ENCODE measurements at regions not wholly inside any gene's neighbourhood (a gene's known extent, or its start where the extent isn't known, plus 50 kb on each side); places are given as distances from the start of the nearest gene placed in this dataset.

- H2BK15ac ChIP-seq (replicated peaks; ENCODE audit: low read depth) = no peak overlapping the region
- no peak overlapping the region for H3K4me3 ChIP-seq (ENCODE audit: low read length)
- no peak for DNase-seq
- H3K79me1 ChIP-seq (ENCODE audit: low read length) = no peaks in the 10 kb centered on the region
- no peak overlapping the region for H4K5ac ChIP-seq (ENCODE audit: low read length)
- H3K36me3 ChIP-seq (ENCODE audit: control insufficient read depth, insufficient read depth, low read length) = no peaks in the 10 kb centered on the region
- no peaks in the 10 kb centered on the region for H3K4me1 ChIP-seq (ENCODE audit: control insufficient read depth, low read depth, low read length)
- H2AK5ac ChIP-seq (ENCODE audit: low read length) = no peak overlapping the region
- H3K9ac ChIP-seq (ENCODE audit: low read length) = no peak overlapping the region
- no CpG with 5 or more reads among the region's 1 CpG for WGBS (ENCODE audit: extremely low coverage, insufficient coverage, low lambda C conversion rate)
- no peak overlapping the region for H2BK120ac ChIP-seq (ENCODE audit: low read depth, low read length)
- H3K18ac ChIP-seq (ENCODE audit: low read length) = no peak overlapping the region
- H3K27me3 ChIP-seq (ENCODE audit: insufficient read depth, low read length, poor library complexity) = no peaks in the 10 kb centered on the region
- H3K4me2 ChIP-seq (ENCODE audit: low read length) = no peak overlapping the region
- no peak overlapping the region for H4K8ac ChIP-seq (ENCODE audit: low read depth, low read length)
- H2BK5ac ChIP-seq (ENCODE audit: low read length) = no peak overlapping the region
- H3K4ac ChIP-seq (ENCODE audit: low read depth, low read length) = no peak overlapping the region
- H3K79me2 ChIP-seq (ENCODE audit: control insufficient read depth, insufficient read depth, low read length) = no peaks in the 10 kb centered on the region
- H3K27ac ChIP-seq (ENCODE audit: low read depth, low read length) = no peak overlapping the region
- H3K56ac ChIP-seq (ENCODE audit: low read length) = no peak overlapping the region
- no peak overlapping the region for H3K23ac ChIP-seq (ENCODE audit: low read length)
Observed at GRCh38 chr2:217183471-217183870, 323.6 kb upstream of the TNP1 start.

- Histone ChIP-seq H3K4ac (ENCODE audit: low read depth, low read length) (no peak overlapping the region), H3K36me3 (ENCODE audit: control insufficient read depth, insufficient read depth, low read length) (no peaks in the 10 kb centered on the region), H3K79me1 (ENCODE audit: low read length) (no peaks in the 10 kb centered on the region), H3K79me2 (ENCODE audit: control insufficient read depth, insufficient read depth, low read length) (no peaks in the 10 kb centered on the region), H2BK120ac (ENCODE audit: low read depth, low read length) (no peak overlapping the region), H4K8ac (ENCODE audit: low read depth, low read length) (no peak overlapping the region), H3K27ac (ENCODE audit: low read depth, low read length) (no peak overlapping the region), H3K4me1 (ENCODE audit: control insufficient read depth, low read depth, low read length) (no peaks in the 10 kb centered on the region), H3K27me3 (ENCODE audit: insufficient read depth, low read length, poor library complexity) (no peaks in the 10 kb centered on the region), H2AK5ac (ENCODE audit: low read length) (no peak overlapping the region), H3K4me2 (ENCODE audit: low read length) (no peak overlapping the region), H3K23ac (ENCODE audit: low read length) (no peak overlapping the region), H3K4me3 (ENCODE audit: low read length) (no peak overlapping the region), H2BK5ac (ENCODE audit: low read length) (no peak overlapping the region), H3K18ac (ENCODE audit: low read length) (no peak overlapping the region), H3K56ac (ENCODE audit: low read length) (no peak overlapping the region), H3K9ac (ENCODE audit: low read length) (no peak overlapping the region), H2BK15ac (replicated peaks; ENCODE audit: low read depth) (no peak overlapping the region), H4K5ac (ENCODE audit: low read length) (no peak overlapping the region)
- no peak for DNase-seq
- no CpG with 5 or more reads among the region's 3 CpGs for WGBS (ENCODE audit: extremely low coverage, insufficient coverage, low lambda C conversion rate)
Observed at GRCh38 chr2:217182926-217183325, 323.1 kb upstream of the TNP1 start.

- no peaks in the 10 kb centered on the region for H3K4me1 ChIP-seq (ENCODE audit: control insufficient read depth, low read depth, low read length)
- no peak overlapping the region for H3K27ac ChIP-seq (ENCODE audit: low read depth, low read length)
- no peak overlapping the region for H2AK5ac ChIP-seq (ENCODE audit: low read length)
- no peaks in the 10 kb centered on the region for H3K27me3 ChIP-seq (ENCODE audit: insufficient read depth, low read length, poor library complexity)
- no peak overlapping the region for H3K9ac ChIP-seq (ENCODE audit: low read length)
- H3K56ac ChIP-seq (ENCODE audit: low read length) = no peak overlapping the region
- no peak overlapping the region for H2BK5ac ChIP-seq (ENCODE audit: low read length)
- no peak for DNase-seq
- H2BK120ac ChIP-seq (ENCODE audit: low read depth, low read length) = no peak overlapping the region
- no peak overlapping the region for H4K5ac ChIP-seq (ENCODE audit: low read length)
- no peaks in the 10 kb centered on the region for H3K79me2 ChIP-seq (ENCODE audit: control insufficient read depth, insufficient read depth, low read length)
- no peaks in the 10 kb centered on the region for H3K79me1 ChIP-seq (ENCODE audit: low read length)
- no peak overlapping the region for H3K4me2 ChIP-seq (ENCODE audit: low read length)
- no peak overlapping the region for H3K4ac ChIP-seq (ENCODE audit: low read depth, low read length)
- H2BK15ac ChIP-seq (replicated peaks; ENCODE audit: low read depth) = no peak overlapping the region
- no peak overlapping the region for H3K23ac ChIP-seq (ENCODE audit: low read length)
- H3K18ac ChIP-seq (ENCODE audit: low read length) = no peak overlapping the region
- H3K4me3 ChIP-seq (ENCODE audit: low read length) = no peak overlapping the region
- no peak overlapping the region for H4K8ac ChIP-seq (ENCODE audit: low read depth, low read length)
- H3K36me3 ChIP-seq (ENCODE audit: control insufficient read depth, insufficient read depth, low read length) = no peaks in the 10 kb centered on the region
Observed at GRCh38 chr2:217181512-217181911, 321.6 kb upstream of the TNP1 start.

- Histone ChIP-seq H2BK15ac (replicated peaks; ENCODE audit: low read depth) (no peak overlapping the region), H3K9ac (ENCODE audit: low read length) (no peak overlapping the region), H3K36me3 (ENCODE audit: control insufficient read depth, insufficient read depth, low read length) (no peaks in the 10 kb centered on the region), H4K5ac (ENCODE audit: low read length) (no peak overlapping the region), H3K79me2 (ENCODE audit: control insufficient read depth, insufficient read depth, low read length) (no peaks in the 10 kb centered on the region), H3K79me1 (ENCODE audit: low read length) (no peaks in the 10 kb centered on the region), H3K27ac (ENCODE audit: low read depth, low read length) (no peak overlapping the region), H3K4me3 (ENCODE audit: low read length) (no peak overlapping the region), H3K4me2 (ENCODE audit: low read length) (no peak overlapping the region), H2AK5ac (ENCODE audit: low read length) (no peak overlapping the region), H3K27me3 (ENCODE audit: insufficient read depth, low read length, poor library complexity) (no peaks in the 10 kb centered on the region), H2BK120ac (ENCODE audit: low read depth, low read length) (no peak overlapping the region), H3K56ac (ENCODE audit: low read length) (no peak overlapping the region), H3K18ac (ENCODE audit: low read length) (no peak overlapping the region), H4K8ac (ENCODE audit: low read depth, low read length) (no peak overlapping the region), H3K4me1 (ENCODE audit: control insufficient read depth, low read depth, low read length) (no peaks in the 10 kb centered on the region), H2BK5ac (ENCODE audit: low read length) (no peak overlapping the region), H3K23ac (ENCODE audit: low read length) (no peak overlapping the region), H3K4ac (ENCODE audit: low read depth, low read length) (no peak overlapping the region)
- DNase-seq = no peak
- no CpG with 5 or more reads among the region's 2 CpGs for WGBS (ENCODE audit: extremely low coverage, insufficient coverage, low lambda C conversion rate)
Observed at GRCh38 chr2:217179854-217180253, 320.0 kb upstream of the TNP1 start.

GRCh38 chr2:217178341-217178740 lies 318.5 kb upstream of the TNP1 start:
- no peaks in the 10 kb centered on the region for H3K79me2 ChIP-seq (ENCODE audit: control insufficient read depth, insufficient read depth, low read length)
- H4K5ac ChIP-seq (ENCODE audit: low read length) = no peak overlapping the region
- no peak overlapping the region for H4K8ac ChIP-seq (ENCODE audit: low read depth, low read length)
- no peak overlapping the region for H2BK5ac ChIP-seq (ENCODE audit: low read length)
- no peaks in the 10 kb centered on the region for H3K79me1 ChIP-seq (ENCODE audit: low read length)
- H2BK15ac ChIP-seq (replicated peaks; ENCODE audit: low read depth) = no peak overlapping the region
- no peak overlapping the region for H3K9ac ChIP-seq (ENCODE audit: low read length)
- no peak overlapping the region for H2AK5ac ChIP-seq (ENCODE audit: low read length)
- H3K4me2 ChIP-seq (ENCODE audit: low read length) = no peak overlapping the region
- no peak overlapping the region for H2BK120ac ChIP-seq (ENCODE audit: low read depth, low read length)
- H3K36me3 ChIP-seq (ENCODE audit: control insufficient read depth, insufficient read depth, low read length) = no peaks in the 10 kb centered on the region
- H3K4ac ChIP-seq (ENCODE audit: low read depth, low read length) = no peak overlapping the region
- no peak for DNase-seq
- H3K23ac ChIP-seq (ENCODE audit: low read length) = no peak overlapping the region
- H3K27me3 ChIP-seq (ENCODE audit: insufficient read depth, low read length, poor library complexity) = no peaks in the 10 kb centered on the region
- H3K4me1 ChIP-seq (ENCODE audit: control insufficient read depth, low read depth, low read length) = no peaks in the 10 kb centered on the region
- no peak overlapping the region for H3K27ac ChIP-seq (ENCODE audit: low read depth, low read length)
- H3K18ac ChIP-seq (ENCODE audit: low read length) = no peak overlapping the region
- no peak overlapping the region for H3K56ac ChIP-seq (ENCODE audit: low read length)
- no peak overlapping the region for H3K4me3 ChIP-seq (ENCODE audit: low read length)

GRCh38 chr2:217177720-217178119 lies 317.9 kb upstream of the TNP1 start:
- Histone ChIP-seq H3K4ac (ENCODE audit: low read depth, low read length) (no peak overlapping the region), H3K79me1 (ENCODE audit: low read length) (no peaks in the 10 kb centered on the region), H3K4me1 (ENCODE audit: control insufficient read depth, low read depth, low read length) (no peaks in the 10 kb centered on the region), H3K36me3 (ENCODE audit: control insufficient read depth, insufficient read depth, low read length) (no peaks in the 10 kb centered on the region), H4K8ac (ENCODE audit: low read depth, low read length) (no peak overlapping the region), H3K18ac (ENCODE audit: low read length) (no peak overlapping the region), H3K27me3 (ENCODE audit: insufficient read depth, low read length, poor library complexity) (no peaks in the 10 kb centered on the region), H2BK15ac (replicated peaks; ENCODE audit: low read depth) (no peak overlapping the region), H3K27ac (ENCODE audit: low read depth, low read length) (no peak overlapping the region), H2AK5ac (ENCODE audit: low read length) (no peak overlapping the region), H3K23ac (ENCODE audit: low read length) (no peak overlapping the region), H2BK5ac (ENCODE audit: low read length) (no peak overlapping the region), H2BK120ac (ENCODE audit: low read depth, low read length) (no peak overlapping the region), H4K5ac (ENCODE audit: low read length) (no peak overlapping the region), H3K79me2 (ENCODE audit: control insufficient read depth, insufficient read depth, low read length) (no peaks in the 10 kb centered on the region), H3K9ac (ENCODE audit: low read length) (no peak overlapping the region), H3K4me2 (ENCODE audit: low read length) (no peak overlapping the region), H3K4me3 (ENCODE audit: low read length) (no peak overlapping the region), H3K56ac (ENCODE audit: low read length) (no peak overlapping the region)
- DNase-seq = no peak
